GM23338 (cell line): ENCODE measurements at regions not wholly inside any gene's neighbourhood (a gene's known extent, or its start where the extent isn't known, plus 50 kb on each side); places are given as distances from the start of the nearest gene placed in this dataset.

ENCODE experiments used
- ATAC-seq: fragments of 200-7000 bp; cut with Tn5 transposase; 3 replicates; pipeline ENCODE4 v1.9.1; 2020
- DNase-seq: peaks from one replicate; pipeline ENCODE4 v3.0.0-alpha.2; 2015; ENCODE audit warnings: low spot score
- H2AFZ ChIP-seq: fragments of 200-600 bp; sonication (generic); 2 replicates; pipeline ENCODE4 v1.8.0; 2016; ENCODE audit warnings: antibody characterized with exemption, mild to moderate bottlenecking, moderate library complexity
- H3F3A ChIP-seq: fragments of 200-600 bp; sonication (generic); replicated peaks from 2 replicates; pipeline ENCODE4 v1.8.0; 2017; ENCODE audit warnings: antibody characterized with exemption, mixed run types, low read depth
- H3K27ac ChIP-seq: fragments of 200-600 bp; sonication (generic); 2 replicates; pipeline ENCODE4 v1.6.1; 2016; ENCODE audit warnings: low read depth
- H3K27me3 ChIP-seq: fragments of 200-600 bp; sonication (generic); 2 replicates; pipeline ENCODE4 v1.8.0; 2016; ENCODE audit warnings: mild to moderate bottlenecking, mixed run types, moderate library complexity; ENCODE audit not compliant: insufficient read depth
- H3K36me3 ChIP-seq: fragments of 200-600 bp; sonication (generic); 2 replicates; pipeline ENCODE4 v1.8.0; 2016; ENCODE audit warnings: mild to moderate bottlenecking; ENCODE audit not compliant: insufficient read depth
- H3K4me1 ChIP-seq: fragments of 200-600 bp; sonication (generic); 2 replicates; pipeline ENCODE4 v1.8.0; 2016; ENCODE audit warnings: mild to moderate bottlenecking, moderate library complexity; ENCODE audit not compliant: insufficient read depth
- H3K4me2 ChIP-seq: fragments of 200-600 bp; sonication (generic); 2 replicates; pipeline ENCODE4 v1.7.1; 2017; ENCODE audit warnings: mixed run types
- H3K4me3 ChIP-seq: fragments of 200-600 bp; sonication (generic); 2 replicates; pipeline ENCODE4 v1.6.1; 2016; ENCODE audit warnings: mixed run types
- H3K79me2 ChIP-seq: fragments of 200-600 bp; sonication (generic); replicated peaks from 2 replicates; pipeline ENCODE4 v1.8.0; 2017; ENCODE audit warnings: mild to moderate bottlenecking; ENCODE audit not compliant: insufficient read depth
- H3K9me2 ChIP-seq: fragments of 200-600 bp; sonication (generic); 2 replicates; pipeline ENCODE4 v1.8.0; 2017; ENCODE audit not compliant: insufficient read depth
- H4K20me1 ChIP-seq: fragments of 200-600 bp; sonication (generic); replicated peaks from 2 replicates; pipeline ENCODE4 v1.8.0; 2017; ENCODE audit warnings: mild to moderate bottlenecking; ENCODE audit not compliant: insufficient read depth
- H3K27ac Mint-ChIP-seq: 2 replicates; pipeline ENCODE4 v1.8.0; 2020; ENCODE audit warnings: inconsistent platforms, mild to moderate bottlenecking, moderate library complexity, mixed read lengths
- H3K27me3 Mint-ChIP-seq: 3 replicates; pipeline ENCODE4 v1.8.0; 2022; ENCODE audit warnings: low read depth, mild to moderate bottlenecking, moderate library complexity, mixed read lengths, inconsistent platforms; ENCODE audit not compliant: insufficient read depth, poor library complexity
- H3K36me3 Mint-ChIP-seq: 3 replicates; pipeline ENCODE4 v1.8.0; 2021; ENCODE audit warnings: low read depth, mild to moderate bottlenecking, inconsistent platforms, moderate library complexity, mixed read lengths
- H3K4me1 Mint-ChIP-seq: 3 replicates; pipeline ENCODE4 v1.8.0; 2020; ENCODE audit warnings: mild to moderate bottlenecking, inconsistent platforms, mixed read lengths
- H3K4me3 Mint-ChIP-seq: 3 replicates; pipeline ENCODE4 v1.8.0; 2021; ENCODE audit warnings: moderate library complexity, mild to moderate bottlenecking, inconsistent platforms, mixed read lengths
- H3K9me3 Mint-ChIP-seq: 3 replicates; pipeline ENCODE4 v1.8.0; 2020; ENCODE audit warnings: moderate library complexity, mild to moderate bottlenecking, inconsistent platforms, mixed read lengths
- CREB1 ChIP-seq: fragments of 250-450 bp; sonication (Bioruptor Pico); IDR thresholded peaks from 2 replicates; pipeline ENCODE4 v1.5.0; 2020; ENCODE audit warnings: low read depth, mild to moderate bottlenecking, moderate library complexity
- EZH2 ChIP-seq: fragments of 200-600 bp; sonication (generic); IDR thresholded peaks from one replicate; pipeline ENCODE4 v1.8.0; 2017; ENCODE audit warnings: antibody characterized with exemption, mild to moderate bottlenecking, low read depth; ENCODE audit not compliant: unreplicated experiment
- EZH2phosphoT487 ChIP-seq: fragments of 200-600 bp; sonication (generic); IDR thresholded peaks from one replicate; pipeline ENCODE4 v1.8.1; 2018; ENCODE audit warnings: antibody characterized with exemption; ENCODE audit not compliant: unreplicated experiment
- JUNB ChIP-seq: IDR thresholded peaks from one replicate; pipeline ENCODE4 v1.6.1; 2016; ENCODE audit warnings: antibody characterized with exemption; ENCODE audit not compliant: unreplicated experiment
- NANOG ChIP-seq: IDR thresholded peaks from 2 replicates; pipeline ENCODE4 v1.6.1; 2016; ENCODE audit warnings: antibody characterized with exemption, borderline replicate concordance
- REST ChIP-seq: IDR thresholded peaks from one replicate; pipeline ENCODE4 v1.6.1; 2018; ENCODE audit warnings: antibody characterized with exemption; ENCODE audit not compliant: unreplicated experiment
- STAT1 ChIP-seq: IDR thresholded peaks from one replicate; pipeline ENCODE4 v1.6.1; 2016; ENCODE audit warnings: antibody characterized with exemption; ENCODE audit not compliant: unreplicated experiment
- ZNF114 ChIP-seq: fragments of 250-450 bp; sonication (Bioruptor Pico); IDR thresholded peaks from 2 replicates; pipeline ENCODE4 v1.5.0; 2020; ENCODE audit warnings: mild to moderate bottlenecking, moderate library complexity
- ZNF331 ChIP-seq: fragments of 250-450 bp; sonication (Bioruptor Pico); IDR thresholded peaks from 2 replicates; pipeline ENCODE4 v1.5.0; 2020; ENCODE audit warnings: low read depth, mild to moderate bottlenecking, moderate library complexity
- ZNF462 ChIP-seq: fragments of 250-450 bp; sonication (Bioruptor Pico); IDR thresholded peaks from 2 replicates; pipeline ENCODE4 v1.5.0; 2020; ENCODE audit warnings: mild to moderate bottlenecking, moderate library complexity
- TF ChIP-seq, protein P1 (sequence below), 2 experiments: fragments of 200-600 bp in 1 of 2; sonication (generic) in 1 of 2; conservative IDR thresholded peaks; 2 replicates each; pipeline versions ENCODE4 v1.5.1 to v1.6.1; 2016 to 2017; ENCODE audit warnings: antibody characterized with exemption in 2 of 2, low read depth in 2 of 2, mild to moderate bottlenecking in 2 of 2, moderate library complexity in 1 of 2

- Histone ChIP-seq H2AFZ (no peak overlapping the region), H3K4me3 (no peak overlapping the region), H4K20me1 (no peaks in the 10 kb centered on the region), H3K4me2 (no peak overlapping the region), H3K36me3 (no peaks in the 10 kb centered on the region), H3K9me2 (no peaks in the 10 kb centered on the region), H3K27me3 (no peaks in the 10 kb centered on the region), H3K27ac (no peak overlapping the region), H3K79me2 (no peaks in the 10 kb centered on the region), H3K4me1 (no peaks in the 10 kb centered on the region), H3F3A (no peaks in the 10 kb centered on the region)
- DNase-seq (no peak), ATAC-seq (peak; percentile 53; the same call in 2 of the 3 replicates)
- H3K27ac Mint-ChIP-seq, result no peak overlapping the region
- TF ChIP-seq ZNF331 (CRISPR knock-in tag), result no peak
- TF ChIP-seq REST, result no peak
- no peak for TF ChIP-seq STAT1
- TF ChIP-seq CREB1 (CRISPR knock-in tag), result no peak
- no peak for TF ChIP-seq ZNF114
- TF ChIP-seq NANOG, result no peak
- no peak for TF ChIP-seq EZH2phosphoT487
- TF ChIP-seq JUNB, result no peak
- TF ChIP-seq ZNF462 (CRISPR knock-in tag), result no peak
- no peak for TF ChIP-seq EZH2
- TF ChIP-seq, protein P1, sequence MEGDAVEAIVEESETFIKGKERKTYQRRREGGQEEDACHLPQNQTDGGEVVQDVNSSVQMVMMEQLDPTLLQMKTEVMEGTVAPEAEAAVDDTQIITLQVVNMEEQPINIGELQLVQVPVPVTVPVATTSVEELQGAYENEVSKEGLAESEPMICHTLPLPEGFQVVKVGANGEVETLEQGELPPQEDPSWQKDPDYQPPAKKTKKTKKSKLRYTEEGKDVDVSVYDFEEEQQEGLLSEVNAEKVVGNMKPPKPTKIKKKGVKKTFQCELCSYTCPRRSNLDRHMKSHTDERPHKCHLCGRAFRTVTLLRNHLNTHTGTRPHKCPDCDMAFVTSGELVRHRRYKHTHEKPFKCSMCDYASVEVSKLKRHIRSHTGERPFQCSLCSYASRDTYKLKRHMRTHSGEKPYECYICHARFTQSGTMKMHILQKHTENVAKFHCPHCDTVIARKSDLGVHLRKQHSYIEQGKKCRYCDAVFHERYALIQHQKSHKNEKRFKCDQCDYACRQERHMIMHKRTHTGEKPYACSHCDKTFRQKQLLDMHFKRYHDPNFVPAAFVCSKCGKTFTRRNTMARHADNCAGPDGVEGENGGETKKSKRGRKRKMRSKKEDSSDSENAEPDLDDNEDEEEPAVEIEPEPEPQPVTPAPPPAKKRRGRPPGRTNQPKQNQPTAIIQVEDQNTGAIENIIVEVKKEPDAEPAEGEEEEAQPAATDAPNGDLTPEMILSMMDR (conservative IDR thresholded peaks at IDR 0.05; ENCODE audit: low read depth in 2 of 2), result no peak
- H3K4me3 Mint-ChIP-seq, result no peak overlapping the region
- H3K36me3 Mint-ChIP-seq, result no peaks in the 10 kb centered on the region
- no peaks in the 10 kb centered on the region for H3K4me1 Mint-ChIP-seq
- no peaks in the 10 kb centered on the region for H3K9me3 Mint-ChIP-seq
- peaks cover 3% of the 10 kb centered on the region for H3K27me3 Mint-ChIP-seq
Measured at GRCh38 chr18:67200665-67201064, 315.9 kb downstream of the DSEL start.
